Activated naive CD4-positive, alpha-beta T cell treated with anti-CD3 and anti-CD28 coated beads, Interleukin-2, amount 50 U/mL, for 24 hours (primary cell): ENCODE measurements at regions not wholly inside any gene's neighbourhood (a gene's known extent, or its start where the extent isn't known, plus 50 kb on each side); places are given as distances from the start of the nearest gene placed in this dataset.
"Not testable (repeated sequence)": the region's sequence is repeated elsewhere in the genome, so short reads cannot be mapped to it uniquely, and the experiment has no call there.

Experiments used
- H3K27ac Mint-ChIP-seq: one replicate; pipeline ENCODE4 v1.8.0; 2021; ENCODE audit warnings: mild to moderate bottlenecking, mixed read lengths
- H3K27me3 Mint-ChIP-seq: one replicate; pipeline ENCODE4 v1.8.0; 2021; ENCODE audit warnings: mixed read lengths
- H3K36me3 Mint-ChIP-seq: one replicate; pipeline ENCODE4 v1.8.0; 2021; ENCODE audit warnings: mixed read lengths
- H3K4me1 Mint-ChIP-seq: one replicate; pipeline ENCODE4 v1.8.0; 2021; ENCODE audit warnings: mixed read lengths
- H3K4me3 Mint-ChIP-seq: one replicate; pipeline ENCODE4 v1.8.0; 2021; ENCODE audit warnings: mild to moderate bottlenecking, mixed read lengths
- H3K9me3 Mint-ChIP-seq: one replicate; pipeline ENCODE4 v1.8.0; 2021; ENCODE audit warnings: mixed read lengths

DNA sequence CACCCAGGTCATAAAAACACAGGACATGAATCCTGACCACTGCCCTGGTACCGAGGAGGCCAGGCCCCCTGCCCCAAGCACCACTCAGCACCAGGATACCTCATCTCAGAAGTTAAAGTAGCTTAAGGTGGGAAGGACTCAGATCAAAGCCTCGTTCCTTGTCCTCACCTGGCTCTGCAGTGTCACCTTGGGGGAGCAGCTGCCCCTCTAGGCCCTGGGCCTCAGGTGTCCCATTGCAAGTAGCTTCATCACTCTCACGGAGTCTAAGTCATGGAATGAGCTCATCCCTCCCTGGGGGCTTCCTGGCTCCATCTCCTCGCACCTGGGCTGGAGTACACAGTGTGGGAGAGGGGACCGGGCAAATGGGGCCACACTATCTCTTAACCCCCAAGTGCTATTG lies 148.0 kb downstream of the TPRA1 start:
- Mint-ChIP-seq H3K27me3 (peaks cover 7% of the 10 kb centered on the region), H3K9me3 (no peaks in the 10 kb centered on the region), H3K27ac (no peak overlapping the region), H3K4me1 (no peaks in the 10 kb centered on the region), H3K4me3 (no peak overlapping the region), H3K36me3 (no peaks in the 10 kb centered on the region)

DNA sequence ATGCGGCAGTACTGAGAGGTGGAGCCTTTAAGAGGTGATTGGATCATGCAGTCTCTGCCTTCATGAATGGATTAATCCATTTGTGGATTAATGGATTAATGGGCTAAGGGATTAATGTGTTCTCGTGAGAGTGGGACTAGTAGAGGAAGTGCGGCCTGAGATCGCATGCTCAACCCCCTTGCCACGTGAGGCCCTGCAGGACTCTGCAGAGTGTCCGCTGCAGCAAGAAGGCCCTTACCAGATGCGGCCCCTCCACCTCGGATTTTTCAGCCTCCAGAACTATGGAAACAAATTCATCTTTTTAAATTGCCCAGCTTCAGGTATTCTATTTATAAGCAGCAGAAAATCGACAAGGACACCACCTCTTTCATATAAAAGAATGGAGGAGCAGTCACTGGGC lies 148.8 kb downstream of the TPRA1 start:
- H3K36me3 Mint-ChIP-seq: no peaks in the 10 kb centered on the region
- peaks cover 7% of the 10 kb centered on the region for H3K27me3 Mint-ChIP-seq

DNA sequence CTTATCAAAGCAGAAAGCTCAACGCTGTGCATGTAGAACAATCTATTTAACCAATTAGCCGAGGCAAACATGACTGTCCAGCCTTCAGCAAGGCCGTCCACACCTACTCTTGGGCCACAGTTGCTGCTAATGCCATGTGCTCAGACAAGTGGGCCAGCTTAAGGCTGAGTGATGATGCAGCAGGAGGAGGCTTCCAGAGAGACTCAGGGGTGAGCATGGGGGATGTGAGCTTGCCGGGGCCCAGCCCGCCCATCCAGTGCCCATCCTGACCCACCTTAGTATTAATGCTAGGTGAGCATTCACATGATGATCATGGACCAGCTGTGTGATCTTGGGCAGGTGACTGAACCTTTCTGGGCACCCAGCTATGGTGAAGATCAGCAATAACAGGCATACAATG lies 150.1 kb downstream of the TPRA1 start:
- no peaks in the 10 kb centered on the region for H3K9me3 Mint-ChIP-seq
- no peaks in the 10 kb centered on the region for H3K36me3 Mint-ChIP-seq
- H3K27me3 Mint-ChIP-seq: peaks cover 7% of the 10 kb centered on the region
- no peaks in the 10 kb centered on the region for H3K4me1 Mint-ChIP-seq
- no peak overlapping the region for H3K4me3 Mint-ChIP-seq
- H3K27ac Mint-ChIP-seq: no peak overlapping the region

More for the DNA sequence above, 148.8 kb downstream of the TPRA1 start:
- no peak overlapping the region for H3K27ac Mint-ChIP-seq
- no peaks in the 10 kb centered on the region for H3K4me1 Mint-ChIP-seq
- H3K9me3 Mint-ChIP-seq: no peaks in the 10 kb centered on the region
- H3K4me3 Mint-ChIP-seq: no peak overlapping the region

DNA sequence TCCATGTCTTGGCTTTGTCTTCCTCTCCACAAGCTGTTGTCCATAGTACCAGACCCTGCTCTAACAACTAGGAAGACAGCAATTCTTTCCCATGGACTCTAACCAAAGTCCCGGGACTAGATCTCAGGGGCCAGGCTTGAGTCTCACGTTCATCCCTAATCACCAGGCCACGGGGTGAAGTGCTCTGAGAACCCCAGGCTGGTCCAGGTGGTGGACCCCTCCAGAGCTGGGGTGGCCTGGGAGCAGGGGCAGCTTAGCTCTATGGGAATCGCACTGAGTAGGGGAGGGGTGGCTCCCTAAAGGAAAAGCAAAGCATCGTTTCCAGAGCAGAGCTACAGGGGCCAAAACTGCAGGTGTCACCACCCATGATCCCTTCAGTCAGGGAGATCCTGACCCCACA lies 150.9 kb downstream of the TPRA1 start:
- no peak overlapping the region for H3K4me3 Mint-ChIP-seq
- H3K27me3 Mint-ChIP-seq: peaks cover 2% of the 10 kb centered on the region
- no peaks in the 10 kb centered on the region for H3K9me3 Mint-ChIP-seq
- no peaks in the 10 kb centered on the region for H3K36me3 Mint-ChIP-seq
- no peaks in the 10 kb centered on the region for H3K4me1 Mint-ChIP-seq
- no peak overlapping the region for H3K27ac Mint-ChIP-seq

DNA sequence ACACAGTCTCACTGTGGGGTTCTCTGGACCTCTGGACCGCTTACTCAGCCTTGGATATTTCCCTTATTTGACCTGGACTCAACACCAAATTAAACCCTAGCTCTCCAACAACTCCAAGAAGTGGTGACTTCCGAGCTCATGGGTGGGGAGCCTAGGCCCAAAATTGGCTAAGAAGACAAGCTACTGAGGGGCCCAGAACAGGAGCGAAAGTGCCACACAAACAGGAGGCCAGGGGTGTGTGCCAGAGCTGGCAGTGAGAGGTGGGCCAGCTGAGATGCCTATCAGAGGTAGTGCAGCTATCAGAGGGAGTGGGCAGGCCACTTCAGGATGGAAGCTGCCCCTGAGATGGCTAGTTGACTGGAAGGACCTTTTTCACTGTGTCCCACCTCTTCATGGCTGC lies 151.1 kb upstream of the PRR20G start:
- no peak overlapping the region for H3K27ac Mint-ChIP-seq

DNA sequence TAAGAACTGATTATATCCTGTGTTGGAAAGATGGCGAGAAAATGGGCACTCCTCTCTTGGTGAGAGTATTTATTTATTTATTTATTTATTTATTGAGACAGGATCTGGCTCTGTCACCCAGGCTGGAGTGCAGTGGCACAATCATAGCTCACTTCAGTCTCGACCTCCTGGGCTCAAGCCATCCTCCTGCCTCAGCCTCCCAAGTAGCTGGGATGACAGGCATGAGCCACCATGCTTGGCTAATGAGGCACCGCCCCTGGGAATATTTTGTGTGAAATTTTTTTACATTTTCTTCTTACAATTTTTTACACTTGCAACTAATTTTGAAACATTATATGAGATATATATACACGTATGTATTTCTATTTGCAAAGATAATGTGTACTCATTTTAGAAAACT lies 150.5 kb upstream of the PRR20G start:
- Mint-ChIP-seq H3K4me1 (no peaks in the 10 kb centered on the region), H3K27me3 (peaks cover 2% of the 10 kb centered on the region), H3K27ac (no peak overlapping the region), H3K4me3 (no peak overlapping the region), H3K9me3 (no peaks in the 10 kb centered on the region), H3K36me3 (no peaks in the 10 kb centered on the region)

More for the DNA sequence above, 151.1 kb upstream of the PRR20G start:
- Mint-ChIP-seq H3K4me3 (no peak overlapping the region), H3K27me3 (peaks cover 2% of the 10 kb centered on the region), H3K36me3 (no peaks in the 10 kb centered on the region), H3K9me3 (no peaks in the 10 kb centered on the region), H3K4me1 (no peaks in the 10 kb centered on the region)

DNA sequence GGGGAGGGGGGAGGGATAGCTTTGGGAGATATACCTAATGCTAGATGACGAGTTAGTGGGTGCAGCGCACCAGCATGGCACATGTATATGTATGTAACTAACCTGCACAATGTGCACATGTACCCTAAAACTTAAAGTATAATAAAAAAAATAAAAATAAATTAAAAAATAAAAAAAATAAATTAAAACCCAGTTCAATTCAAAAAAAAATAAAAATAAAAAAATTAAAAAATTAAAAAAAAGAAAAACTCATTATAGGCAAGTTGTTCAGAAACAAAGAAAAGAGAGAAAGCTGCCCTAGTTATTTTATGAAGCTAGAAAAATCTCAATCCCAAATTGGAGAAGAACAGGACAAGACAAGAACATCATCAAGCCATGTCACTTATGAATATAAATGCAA lies 147.5 kb upstream of the PRR20G start:
- H3K27ac Mint-ChIP-seq, H3K4me1 Mint-ChIP-seq, H3K36me3 Mint-ChIP-seq, H3K27me3 Mint-ChIP-seq, H3K4me3 Mint-ChIP-seq, H3K9me3 Mint-ChIP-seq: not testable (repeated sequence)

DNA sequence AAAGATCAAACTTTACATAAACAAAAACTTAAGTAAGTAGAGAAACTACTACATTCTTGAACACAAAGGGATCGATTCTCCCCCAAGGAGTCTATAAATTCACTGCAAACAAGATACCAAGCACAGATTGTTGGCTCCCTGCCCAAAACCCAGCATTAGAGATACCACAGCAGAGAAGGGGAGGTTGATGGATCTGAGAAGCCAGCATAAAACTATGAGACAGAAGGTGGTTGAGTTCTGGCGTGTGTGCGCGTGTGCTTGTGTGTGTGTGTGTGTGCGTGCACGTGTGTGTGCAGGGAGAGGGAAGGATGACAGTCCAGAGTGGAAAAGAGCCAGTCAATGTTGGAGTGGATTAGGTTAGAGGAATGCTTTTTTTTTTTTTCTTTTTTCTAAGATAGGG lies 143.2 kb upstream of the PRR20G start:
- no peaks in the 10 kb centered on the region for H3K9me3 Mint-ChIP-seq
- no peak overlapping the region for H3K4me3 Mint-ChIP-seq
- no peak overlapping the region for H3K27ac Mint-ChIP-seq
- no peaks in the 10 kb centered on the region for H3K4me1 Mint-ChIP-seq
- peaks cover 10% of the 10 kb centered on the region for H3K27me3 Mint-ChIP-seq
- H3K36me3 Mint-ChIP-seq: no peaks in the 10 kb centered on the region

DNA sequence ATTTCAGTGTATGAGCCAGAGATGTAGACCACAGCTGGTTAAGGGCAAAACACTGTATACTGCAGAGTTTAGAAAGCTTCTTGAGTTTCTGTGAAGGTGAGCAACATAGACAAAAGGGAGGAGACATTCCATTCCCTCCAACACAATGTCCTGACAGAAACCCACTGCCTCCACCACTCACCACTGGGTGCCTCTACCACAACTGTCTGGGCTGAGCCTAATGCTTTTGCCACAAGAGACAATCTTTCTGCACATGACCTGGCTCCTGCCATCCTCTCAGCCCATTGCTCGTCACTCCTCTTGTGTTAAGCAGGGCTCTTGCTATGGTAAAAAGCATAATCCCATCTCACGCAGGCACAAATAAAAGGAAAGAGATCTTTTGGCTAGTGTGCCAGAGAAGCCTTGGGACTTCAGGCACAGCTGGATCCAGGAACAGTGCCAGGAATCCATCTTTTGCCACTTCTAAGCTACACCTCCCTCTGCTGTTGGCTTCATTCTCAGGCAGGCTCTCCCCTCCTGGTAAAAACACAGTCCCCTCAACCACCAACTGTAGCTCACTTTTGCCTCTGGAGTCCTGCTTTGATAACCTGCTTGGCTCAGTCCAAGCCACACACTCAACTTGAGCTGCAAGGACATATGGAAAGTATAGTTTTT lies 140.6 kb upstream of the PRR20G start:
- Mint-ChIP-seq H3K27me3 (peaks cover 10% of the 10 kb centered on the region), H3K4me3 (no peak overlapping the region), H3K9me3 (no peaks in the 10 kb centered on the region)

DNA sequence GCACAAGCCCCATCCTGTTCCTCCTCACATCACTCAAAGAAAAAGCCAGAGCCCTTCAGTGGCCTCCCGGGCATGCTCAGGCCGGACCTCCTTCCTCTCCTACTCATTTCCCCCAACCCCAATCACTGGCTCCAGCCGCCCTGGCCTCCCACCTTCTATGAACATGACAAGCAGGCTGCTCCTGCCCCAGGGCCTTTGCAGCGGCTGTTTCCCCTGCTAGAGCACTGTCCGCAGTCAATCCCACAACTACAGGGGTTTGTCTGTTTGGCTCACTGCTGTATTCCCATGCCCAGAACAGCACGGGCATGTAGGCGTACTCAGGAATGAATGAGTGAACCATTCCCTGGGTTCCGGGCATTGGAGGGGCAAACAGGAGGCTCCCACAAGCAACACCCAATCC lies 139.8 kb upstream of the PRR20G start:
- Mint-ChIP-seq H3K27ac (no peak overlapping the region), H3K9me3 (no peaks in the 10 kb centered on the region), H3K27me3 (peaks cover 10% of the 10 kb centered on the region), H3K4me3 (no peak overlapping the region), H3K36me3 (no peaks in the 10 kb centered on the region), H3K4me1 (no peaks in the 10 kb centered on the region)

More for the DNA sequence above, 140.6 kb upstream of the PRR20G start:
- no peak overlapping the region for H3K27ac Mint-ChIP-seq
- H3K4me1 Mint-ChIP-seq: no peaks in the 10 kb centered on the region
- H3K36me3 Mint-ChIP-seq: no peaks in the 10 kb centered on the region

DNA sequence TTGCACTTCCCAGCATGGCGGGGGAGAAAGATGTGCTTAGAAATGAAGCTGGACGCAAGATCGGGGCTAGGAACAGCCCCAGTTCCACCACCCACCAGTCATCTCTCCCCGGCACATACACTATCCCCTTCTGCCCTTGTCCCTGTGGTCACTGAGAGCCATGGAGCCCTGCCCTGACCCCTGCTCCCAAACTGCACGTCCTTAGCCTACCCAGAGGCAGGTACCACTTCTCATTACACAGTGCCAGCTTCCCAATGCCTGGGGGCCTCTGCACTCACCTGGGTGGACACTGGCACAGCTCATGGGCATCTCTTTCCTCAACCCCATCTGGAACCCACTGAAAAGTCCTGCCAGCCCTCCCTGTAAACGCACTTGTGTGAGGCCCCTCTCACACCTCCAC lies 139.3 kb upstream of the PRR20G start:
- no peak overlapping the region for H3K4me3 Mint-ChIP-seq

DNA sequence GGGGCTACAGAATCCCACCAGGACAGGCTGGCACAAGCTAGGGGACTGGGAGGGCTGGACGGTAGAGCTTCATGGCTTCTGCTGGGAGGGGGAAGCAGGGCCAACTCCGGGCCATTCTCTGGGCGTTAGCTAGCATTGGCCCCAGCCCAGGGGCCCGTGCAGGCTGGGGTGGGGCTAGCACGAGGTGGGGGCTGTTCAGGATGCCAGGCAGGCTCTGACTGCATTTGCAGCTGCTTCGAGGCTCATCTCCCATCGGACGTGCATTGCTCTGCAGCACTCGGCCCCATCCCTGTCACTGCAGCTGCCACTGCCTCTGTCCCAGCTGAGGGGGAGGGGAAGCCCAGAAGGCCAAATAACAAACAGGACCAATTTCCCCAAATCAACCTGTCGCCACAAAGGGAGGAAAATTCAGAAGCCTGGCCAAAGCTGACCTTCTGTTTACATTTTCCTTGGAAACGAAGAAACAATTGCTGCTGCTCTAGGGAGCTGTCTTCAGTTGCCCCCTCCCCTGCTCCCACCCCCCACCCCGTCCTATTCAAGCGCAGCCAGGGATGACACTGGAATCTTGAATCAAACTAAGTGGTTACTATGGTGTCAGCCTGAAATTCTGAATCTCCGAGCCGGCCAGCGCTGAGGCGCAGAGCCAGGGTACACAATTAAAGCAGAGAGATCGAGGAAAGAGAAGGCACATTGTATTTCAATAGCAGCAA lies 138.8 kb upstream of the PRR20G start:
- Mint-ChIP-seq H3K4me1 (no peaks in the 10 kb centered on the region), H3K4me3 (no peak overlapping the region), H3K9me3 (no peaks in the 10 kb centered on the region), H3K36me3 (no peaks in the 10 kb centered on the region), H3K27ac (no peak overlapping the region), H3K27me3 (peaks cover 10% of the 10 kb centered on the region)

More for the DNA sequence above, 139.3 kb upstream of the PRR20G start:
- no peaks in the 10 kb centered on the region for H3K4me1 Mint-ChIP-seq
- H3K27me3 Mint-ChIP-seq: peaks cover 9% of the 10 kb centered on the region
- no peaks in the 10 kb centered on the region for H3K36me3 Mint-ChIP-seq
- H3K9me3 Mint-ChIP-seq: no peaks in the 10 kb centered on the region
- H3K27ac Mint-ChIP-seq: no peak overlapping the region

DNA sequence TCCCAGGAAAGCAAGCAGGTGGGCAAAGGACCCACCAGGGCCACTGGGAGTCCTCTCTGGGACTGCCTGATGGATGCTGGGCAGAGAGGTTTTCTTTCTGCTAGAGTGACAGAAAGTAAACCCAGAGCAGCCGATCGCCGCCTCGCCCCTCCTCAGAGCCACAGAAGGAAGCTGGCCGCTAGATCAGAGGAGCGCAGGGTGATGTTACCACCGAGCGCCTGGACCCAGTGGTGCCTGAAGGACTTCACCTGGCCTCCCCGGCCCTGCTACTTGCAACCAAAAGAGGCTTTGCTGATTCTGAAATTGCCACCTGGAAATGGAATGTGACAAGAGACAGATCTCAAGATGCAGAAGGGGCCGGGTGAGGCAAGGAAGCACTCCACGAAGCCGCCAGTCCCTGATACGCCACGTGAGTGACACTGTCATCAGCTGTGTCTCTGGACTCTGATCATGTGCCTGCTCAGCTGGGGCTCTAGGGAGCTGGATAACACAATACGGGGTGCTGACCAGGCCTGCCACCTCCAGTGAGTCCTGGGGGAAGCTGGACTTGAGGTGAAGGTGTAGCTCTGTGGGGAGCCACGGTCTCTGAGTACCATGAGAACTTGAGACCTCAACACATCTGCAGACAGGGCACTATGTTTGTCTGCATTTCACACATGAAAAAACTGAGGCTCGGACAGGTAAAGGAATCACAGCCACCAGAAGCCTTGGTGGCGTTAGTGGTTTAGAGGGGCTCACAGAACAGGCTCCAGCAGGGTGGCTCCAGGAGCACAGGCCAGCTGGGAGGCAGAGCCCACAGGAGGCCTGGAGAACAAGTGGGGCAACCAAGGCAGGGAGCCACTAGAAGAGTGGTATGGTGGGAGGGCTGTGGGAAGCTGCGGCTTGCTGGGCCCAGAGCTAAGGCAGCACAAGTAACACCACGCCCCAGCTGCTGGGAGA lies 137.9 kb upstream of the PRR20G start:
- no peaks in the 10 kb centered on the region for H3K36me3 Mint-ChIP-seq
- no peaks in the 10 kb centered on the region for H3K9me3 Mint-ChIP-seq
- H3K4me1 Mint-ChIP-seq: no peaks in the 10 kb centered on the region
- H3K27ac Mint-ChIP-seq: peak overlapping the region; percentile 51
- no peak overlapping the region for H3K4me3 Mint-ChIP-seq
- peaks cover 10% of the 10 kb centered on the region for H3K27me3 Mint-ChIP-seq

DNA sequence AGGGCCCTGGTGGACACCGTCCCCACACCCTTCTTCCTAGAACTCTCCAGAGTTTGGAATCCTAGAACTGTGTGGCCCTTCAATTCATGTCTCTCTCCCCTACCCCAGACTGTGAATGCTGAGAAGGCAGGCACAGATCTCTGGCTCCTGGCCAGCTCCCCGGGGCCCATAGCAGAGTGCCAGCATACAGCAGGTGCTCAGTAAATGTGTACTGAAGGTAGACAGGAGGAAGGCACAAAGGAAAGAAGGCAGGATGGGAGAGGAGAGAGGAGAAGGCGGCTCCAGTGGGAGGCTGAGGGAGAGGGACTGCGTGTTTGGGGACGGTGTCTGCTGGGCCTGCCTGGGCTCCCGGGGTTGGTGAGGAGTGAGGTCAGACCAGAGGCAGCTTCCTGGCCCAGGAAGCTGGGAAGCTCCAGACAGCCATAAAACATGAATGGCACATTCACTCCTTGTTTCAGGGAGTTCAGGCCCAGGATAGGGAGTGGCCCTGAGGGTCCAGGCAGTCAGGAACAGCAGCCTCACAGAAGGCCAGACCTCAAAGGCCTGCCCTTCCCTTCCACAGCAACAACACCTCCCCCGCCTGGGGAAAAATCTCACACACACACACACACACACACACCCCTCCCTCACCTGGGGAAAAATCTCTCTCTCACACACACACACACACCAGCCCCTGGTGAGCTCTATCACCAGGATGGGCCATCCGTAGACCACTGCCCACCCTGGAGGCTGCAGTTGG lies 137.1 kb upstream of the PRR20G start:
- no peak overlapping the region for H3K4me3 Mint-ChIP-seq
- H3K4me1 Mint-ChIP-seq: no peaks in the 10 kb centered on the region
- peaks cover 9% of the 10 kb centered on the region for H3K27me3 Mint-ChIP-seq
- H3K27ac Mint-ChIP-seq: peak overlapping the region; percentile 51
- no peaks in the 10 kb centered on the region for H3K36me3 Mint-ChIP-seq
- no peaks in the 10 kb centered on the region for H3K9me3 Mint-ChIP-seq
